ENCODE measurements at regions not wholly inside any gene's neighbourhood (a gene's known extent, or its start where the extent isn't known, plus 50 kb on each side); places are given as distances from the start of the nearest gene placed in this dataset.

GRCh38 chr10:64286533-64286932 lies 765.3 kb downstream of the REEP3 start:
- DNase-seq (ENCODE audit: low read depth): no peak
- H3K4me3 ChIP-seq (ENCODE audit: control insufficient read depth, low read depth, low read length): no peak overlapping the region
- TF ChIP-seq CTCF (IDR thresholded peaks at IDR 0.05; ENCODE audit: control insufficient read depth, insufficient read depth, low read depth, low read length, missing control alignments): no peak

- H3K4me3 ChIP-seq (ENCODE audit: control insufficient read depth, low read depth, low read length): no peak overlapping the region
- no peak for DNase-seq (ENCODE audit: low read depth)
- TF ChIP-seq CTCF (IDR thresholded peaks at IDR 0.05; ENCODE audit: control insufficient read depth, insufficient read depth, low read depth, low read length, missing control alignments): no peak
Observed at GRCh38 chr10:64288404-64288803, 767.2 kb downstream of the REEP3 start.

GRCh38 chr10:64303566-64303965 lies 782.4 kb downstream of the REEP3 start:
- H3K4me3 ChIP-seq (ENCODE audit: control insufficient read depth, low read depth, low read length): no peak overlapping the region
- no peak for DNase-seq (ENCODE audit: low read depth)
- no peak for TF ChIP-seq CTCF (IDR thresholded peaks at IDR 0.05; ENCODE audit: control insufficient read depth, insufficient read depth, low read depth, low read length, missing control alignments)

GRCh38 chr10:64306729-64307327 lies 785.6 kb downstream of the REEP3 start:
- H3K4me3 ChIP-seq (ENCODE audit: control insufficient read depth, low read depth, low read length): no peak overlapping the region
- TF ChIP-seq CTCF (IDR thresholded peaks at IDR 0.05; ENCODE audit: control insufficient read depth, insufficient read depth, low read depth, low read length, missing control alignments): no peak
- DNase-seq (ENCODE audit: low read depth): no peak

- TF ChIP-seq CTCF (IDR thresholded peaks at IDR 0.05; ENCODE audit: control insufficient read depth, insufficient read depth, low read depth, low read length, missing control alignments): no peak
- H3K4me3 ChIP-seq (ENCODE audit: control insufficient read depth, low read depth, low read length): no peak overlapping the region
- no peak for DNase-seq (ENCODE audit: low read depth)
Observed at GRCh38 chr10:64312876-64313275, 791.7 kb downstream of the REEP3 start.

- H3K4me3 ChIP-seq (ENCODE audit: control insufficient read depth, low read depth, low read length): no peak overlapping the region
- TF ChIP-seq CTCF (IDR thresholded peaks at IDR 0.05; ENCODE audit: control insufficient read depth, insufficient read depth, low read depth, low read length, missing control alignments): no peak
- DNase-seq (ENCODE audit: low read depth): no peak
Observed at GRCh38 chr10:64313967-64314366, 792.8 kb downstream of the REEP3 start.

- no peak for TF ChIP-seq CTCF (IDR thresholded peaks at IDR 0.05; ENCODE audit: control insufficient read depth, insufficient read depth, low read depth, low read length, missing control alignments)
- no peak for DNase-seq (ENCODE audit: low read depth)
- no peak overlapping the region for H3K4me3 ChIP-seq (ENCODE audit: control insufficient read depth, low read depth, low read length)
Observed at GRCh38 chr10:64316416-64316815, 795.2 kb downstream of the REEP3 start.

Data from AG09309 (cell line).